ENCODE measurements at regions not wholly inside any gene's neighbourhood (a gene's known extent, or its start where the extent isn't known, plus 50 kb on each side); places are given as distances from the start of the nearest gene placed in this dataset.

DNA sequence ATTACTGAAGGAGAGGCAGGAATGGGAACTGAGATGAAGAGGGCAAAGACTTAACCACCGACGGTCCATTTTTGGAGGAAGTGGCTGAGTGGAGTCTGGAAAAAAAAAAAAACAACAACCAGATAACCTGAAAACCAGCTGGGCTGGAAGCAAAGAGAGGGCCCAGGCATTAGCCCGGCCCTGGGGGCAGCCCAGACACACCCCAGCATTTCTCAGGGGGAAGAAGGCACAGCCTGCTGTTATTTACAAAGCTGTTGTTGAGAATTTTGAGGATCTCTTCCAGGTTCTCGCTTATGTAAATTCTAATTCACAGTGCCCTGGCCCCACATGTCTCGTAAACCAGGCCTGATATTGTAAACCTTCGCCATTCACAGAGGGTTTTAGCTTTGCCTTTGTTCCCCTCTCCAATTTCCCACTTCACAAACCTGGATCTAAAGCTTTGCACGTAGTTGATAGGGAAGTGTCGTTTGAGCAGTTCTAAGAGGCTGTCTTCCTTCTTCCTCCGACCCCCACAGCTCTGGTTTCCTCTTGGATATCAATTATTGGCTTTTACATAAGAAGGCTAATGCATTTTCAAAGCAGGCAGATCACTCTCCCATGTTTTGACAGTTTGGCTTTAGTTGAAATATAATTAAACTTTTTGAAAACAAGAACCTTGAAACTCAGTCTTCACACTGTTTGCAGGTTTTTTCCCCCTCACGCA is 161.8 kb upstream of the IRF2BP2 start:
- TF ChIP-seq ZFP82 (CRISPR knock-in tag; IDR thresholded peaks at IDR 0.05; ENCODE audit: borderline replicate concordance) (peak; percentile 82; the same call in 1 of the 2 replicates), ZNF331 (CRISPR knock-in tag; IDR thresholded peaks at IDR 0.05) (no peak), ZNF33A (CRISPR knock-in tag; IDR thresholded peaks at IDR 0.05; ENCODE audit: borderline replicate concordance) (peak; percentile 64; the same call in 1 of the 2 replicates), ZNF850 (CRISPR knock-in tag; conservative IDR thresholded peaks at IDR 0.05) (0 out of 2 replicates have a peak, but pooled peaks have one; percentile 58)
- TF ChIP-seq, protein P1, sequence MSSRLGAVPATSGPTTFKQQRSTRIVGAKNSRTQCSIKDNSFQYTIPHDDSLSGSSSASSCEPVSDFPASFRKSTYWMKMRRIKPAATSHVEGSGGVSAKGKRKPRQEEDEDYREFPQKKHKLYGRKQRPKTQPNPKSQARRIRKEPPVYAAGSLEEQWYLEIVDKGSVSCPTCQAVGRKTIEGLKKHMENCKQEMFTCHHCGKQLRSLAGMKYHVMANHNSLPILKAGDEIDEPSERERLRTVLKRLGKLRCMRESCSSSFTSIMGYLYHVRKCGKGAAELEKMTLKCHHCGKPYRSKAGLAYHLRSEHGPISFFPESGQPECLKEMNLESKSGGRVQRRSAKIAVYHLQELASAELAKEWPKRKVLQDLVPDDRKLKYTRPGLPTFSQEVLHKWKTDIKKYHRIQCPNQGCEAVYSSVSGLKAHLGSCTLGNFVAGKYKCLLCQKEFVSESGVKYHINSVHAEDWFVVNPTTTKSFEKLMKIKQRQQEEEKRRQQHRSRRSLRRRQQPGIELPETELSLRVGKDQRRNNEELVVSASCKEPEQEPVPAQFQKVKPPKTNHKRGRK (CRISPR knock-in tag; IDR thresholded peaks at IDR 0.05), result no peak
- TF ChIP-seq, protein P2, sequence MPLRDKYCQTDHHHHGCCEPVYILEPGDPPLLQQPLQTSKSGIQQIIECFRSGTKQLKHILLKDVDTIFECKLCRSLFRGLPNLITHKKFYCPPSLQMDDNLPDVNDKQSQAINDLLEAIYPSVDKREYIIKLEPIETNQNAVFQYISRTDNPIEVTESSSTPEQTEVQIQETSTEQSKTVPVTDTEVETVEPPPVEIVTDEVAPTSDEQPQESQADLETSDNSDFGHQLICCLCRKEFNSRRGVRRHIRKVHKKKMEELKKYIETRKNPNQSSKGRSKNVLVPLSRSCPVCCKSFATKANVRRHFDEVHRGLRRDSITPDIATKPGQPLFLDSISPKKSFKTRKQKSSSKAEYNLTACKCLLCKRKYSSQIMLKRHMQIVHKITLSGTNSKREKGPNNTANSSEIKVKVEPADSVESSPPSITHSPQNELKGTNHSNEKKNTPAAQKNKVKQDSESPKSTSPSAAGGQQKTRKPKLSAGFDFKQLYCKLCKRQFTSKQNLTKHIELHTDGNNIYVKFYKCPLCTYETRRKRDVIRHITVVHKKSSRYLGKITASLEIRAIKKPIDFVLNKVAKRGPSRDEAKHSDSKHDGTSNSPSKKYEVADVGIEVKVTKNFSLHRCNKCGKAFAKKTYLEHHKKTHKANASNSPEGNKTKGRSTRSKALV (CRISPR knock-in tag; IDR thresholded peaks at IDR 0.05), result peak; percentile 74; the same call in 1 of the 2 replicates
- TF ChIP-seq, protein P3, sequence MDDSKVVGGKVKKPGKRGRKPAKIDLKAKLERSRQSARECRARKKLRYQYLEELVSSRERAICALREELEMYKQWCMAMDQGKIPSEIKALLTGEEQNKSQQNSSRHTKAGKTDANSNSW (CRISPR knock-in tag; IDR thresholded peaks at IDR 0.05; ENCODE audit: borderline replicate concordance), result no peak
- TF ChIP-seq, protein P4, sequence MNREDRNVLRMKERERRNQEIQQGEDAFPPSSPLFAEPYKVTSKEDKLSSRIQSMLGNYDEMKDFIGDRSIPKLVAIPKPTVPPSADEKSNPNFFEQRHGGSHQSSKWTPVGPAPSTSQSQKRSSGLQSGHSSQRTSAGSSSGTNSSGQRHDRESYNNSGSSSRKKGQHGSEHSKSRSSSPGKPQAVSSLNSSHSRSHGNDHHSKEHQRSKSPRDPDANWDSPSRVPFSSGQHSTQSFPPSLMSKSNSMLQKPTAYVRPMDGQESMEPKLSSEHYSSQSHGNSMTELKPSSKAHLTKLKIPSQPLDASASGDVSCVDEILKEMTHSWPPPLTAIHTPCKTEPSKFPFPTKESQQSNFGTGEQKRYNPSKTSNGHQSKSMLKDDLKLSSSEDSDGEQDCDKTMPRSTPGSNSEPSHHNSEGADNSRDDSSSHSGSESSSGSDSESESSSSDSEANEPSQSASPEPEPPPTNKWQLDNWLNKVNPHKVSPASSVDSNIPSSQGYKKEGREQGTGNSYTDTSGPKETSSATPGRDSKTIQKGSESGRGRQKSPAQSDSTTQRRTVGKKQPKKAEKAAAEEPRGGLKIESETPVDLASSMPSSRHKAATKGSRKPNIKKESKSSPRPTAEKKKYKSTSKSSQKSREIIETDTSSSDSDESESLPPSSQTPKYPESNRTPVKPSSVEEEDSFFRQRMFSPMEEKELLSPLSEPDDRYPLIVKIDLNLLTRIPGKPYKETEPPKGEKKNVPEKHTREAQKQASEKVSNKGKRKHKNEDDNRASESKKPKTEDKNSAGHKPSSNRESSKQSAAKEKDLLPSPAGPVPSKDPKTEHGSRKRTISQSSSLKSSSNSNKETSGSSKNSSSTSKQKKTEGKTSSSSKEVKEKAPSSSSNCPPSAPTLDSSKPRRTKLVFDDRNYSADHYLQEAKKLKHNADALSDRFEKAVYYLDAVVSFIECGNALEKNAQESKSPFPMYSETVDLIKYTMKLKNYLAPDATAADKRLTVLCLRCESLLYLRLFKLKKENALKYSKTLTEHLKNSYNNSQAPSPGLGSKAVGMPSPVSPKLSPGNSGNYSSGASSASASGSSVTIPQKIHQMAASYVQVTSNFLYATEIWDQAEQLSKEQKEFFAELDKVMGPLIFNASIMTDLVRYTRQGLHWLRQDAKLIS (CRISPR knock-in tag; IDR thresholded peaks at IDR 0.05), result 0 out of 2 replicates have a peak, but pooled peaks have one; percentile 27
- 68% methylated on average over 10 of the region's 10 CpGs for WGBS (ENCODE audit: low lambda C conversion rate)
- peak overlapping the region; percentile 73 for H3K27ac ChIP-seq (ENCODE audit: extremely low read length, insufficient read depth, low read length)

More for the DNA sequence above, 161.8 kb upstream of the IRF2BP2 start:
- H3K9me3 ChIP-seq (ENCODE audit: low read length), result no peaks in the 10 kb centered on the region
- intact Hi-C loops (cut with micrococcal nuclease; ENCODE audit: unreplicated experiment), result loop anchor here (2.0 to 5.0 kb wide), 2 partner anchors 106 to 159 kb away; no protein-coding TSS in a partner anchor
- H3K9ac ChIP-seq (ENCODE audit: insufficient read depth, low read depth, low read length), result peak overlapping the region; percentile 60
- H3K27me3 ChIP-seq (ENCODE audit: control insufficient read depth in 1 of 2, insufficient read depth in 2 of 2, low read length in 2 of 2), result peaks cover 0 to 5% of the 10 kb centered on the region in 2 experiments; a peak in 2 of 5 replicates
- H3K4me2 ChIP-seq (ENCODE audit: low read depth, low read length), result peak overlapping the region; percentile 30; the same call in 1 of the 2 replicates
- ChIA-PET CTCF (ENCODE audit: low intra/inter-chr PET ratio, low total read pairs) (no interaction called here), POLR2A (interaction anchor here (0.6 to 9.3 kb wide), 10 partner anchors 46 to 298 kb away, joined by 3 to 97 read pairs (median 4); no protein-coding TSS in a partner anchor)
- H2AFZ ChIP-seq (ENCODE audit: low read length), result no peak overlapping the region
- ATAC-seq (no peak), DNase-seq (ENCODE audit: low spot score) (no peak), FAIRE-seq (no peak)
- H3K4me3 ChIP-seq (replicated peaks in 1 of 3; ENCODE audit: insufficient read depth in 1 of 3, low read depth in 2 of 3, low read length in 3 of 3), result no peak overlapping the region
- in situ Hi-C loops (cut with HindIII; ENCODE audit: extremely low pct_ligation_motif_present, low pct_unique_long_range_greater_than_20kb), result loop anchor here (5.0 kb wide), 1 partner anchor 71 kb away; no protein-coding TSS in a partner anchor
- no peaks in the 10 kb centered on the region for H4K20me1 ChIP-seq (ENCODE audit: insufficient read depth, low read length)
- BruUV-seq (replicated peaks), result no TSS peak
- peaks cover 61% of the 10 kb centered on the region for H3K4me1 ChIP-seq (ENCODE audit: insufficient read depth, low read length)
- no peaks in the 10 kb centered on the region for H3K79me2 ChIP-seq (ENCODE audit: insufficient read depth, low read length)
- no peaks in the 10 kb centered on the region for H3K36me3 ChIP-seq (replicated peaks in 1 of 2; ENCODE audit: control insufficient read depth in 1 of 2, insufficient read depth in 2 of 2, low read length in 2 of 2)
